ENCODE measurements at regions not wholly inside any gene's neighbourhood (a gene's known extent, or its start where the extent isn't known, plus 50 kb on each side); places are given as distances from the start of the nearest gene placed in this dataset.

GRCh38 chr18:39186008-39186407 is 1620.4 kb upstream of the CELF4 start:
- Histone ChIP-seq H3K79me2 (ENCODE audit: insufficient read depth, low read length) (no peaks in the 10 kb centered on the region), H3K9me2 (replicated peaks; ENCODE audit: insufficient read depth, low read length) (peaks cover 4% of the 10 kb centered on the region; the same call in 1 of the 2 replicates), H3K4me2 (ENCODE audit: low read depth, low read length, poor library complexity, severe bottlenecking) (no peak overlapping the region), H3K9ac (ENCODE audit: low read length) (no peak overlapping the region), H3K36me3 (ENCODE audit: low read length) (no peaks in the 10 kb centered on the region), H3K27ac (ENCODE audit: low read depth, low read length) (no peak overlapping the region), H3K9me3 (ENCODE audit: insufficient read depth, low read length) (0 out of 2 replicates have a peak, but pooled peaks cover 4% of the 10 kb centered on the region), H4K20me1 (ENCODE audit: low read depth, low read length) (no peaks in the 10 kb centered on the region), H2AFZ (ENCODE audit: low read depth, low read length, severe bottlenecking) (no peak overlapping the region), H3K27me3 (ENCODE audit: low read length) (no peaks in the 10 kb centered on the region), H3F3A (ENCODE audit: insufficient read depth) (no peaks in the 10 kb centered on the region), H3K4me3 (ENCODE audit: insufficient read depth, low read length, poor library complexity, severe bottlenecking) (no peak overlapping the region)
- no peak for TF ChIP-seq EZH2phosphoT487 (conservative IDR thresholded peaks at IDR 0.05; ENCODE audit: low read length)
- no peak for TF ChIP-seq CTCF (IDR thresholded peaks at IDR 0.05; ENCODE audit: insufficient read depth, low read length, poor library complexity, severe bottlenecking)

- TF ChIP-seq EZH2phosphoT487 (conservative IDR thresholded peaks at IDR 0.05; ENCODE audit: low read length) (no peak), CTCF (IDR thresholded peaks at IDR 0.05; ENCODE audit: insufficient read depth, low read length, poor library complexity, severe bottlenecking) (no peak)
- Histone ChIP-seq H3K9ac (ENCODE audit: low read length) (no peak overlapping the region), H3K9me3 (ENCODE audit: insufficient read depth, low read length) (peaks cover 4% of the 10 kb centered on the region; the same call in 1 of the 2 replicates), H3K36me3 (ENCODE audit: low read length) (no peaks in the 10 kb centered on the region), H3K79me2 (ENCODE audit: insufficient read depth, low read length) (no peaks in the 10 kb centered on the region), H4K20me1 (ENCODE audit: low read depth, low read length) (no peaks in the 10 kb centered on the region), H3K27me3 (ENCODE audit: low read length) (no peaks in the 10 kb centered on the region), H2AFZ (ENCODE audit: low read depth, low read length, severe bottlenecking) (no peak overlapping the region), H3K9me2 (replicated peaks; ENCODE audit: insufficient read depth, low read length) (peaks cover 4% of the 10 kb centered on the region; the same call in 1 of the 2 replicates), H3F3A (ENCODE audit: insufficient read depth) (no peaks in the 10 kb centered on the region), H3K4me2 (ENCODE audit: low read depth, low read length, poor library complexity, severe bottlenecking) (no peak overlapping the region), H3K4me3 (ENCODE audit: insufficient read depth, low read length, poor library complexity, severe bottlenecking) (no peak overlapping the region), H3K27ac (ENCODE audit: low read depth, low read length) (no peak overlapping the region)
These were observed 1618.6 kb upstream of the CELF4 start for GRCh38 chr18:39184176-39184575.

- Histone ChIP-seq H3K36me3 (ENCODE audit: low read length) (no peaks in the 10 kb centered on the region), H3F3A (ENCODE audit: insufficient read depth) (no peaks in the 10 kb centered on the region), H3K4me3 (ENCODE audit: insufficient read depth, low read length, poor library complexity, severe bottlenecking) (no peak overlapping the region), H3K79me2 (ENCODE audit: insufficient read depth, low read length) (no peaks in the 10 kb centered on the region), H3K9ac (ENCODE audit: low read length) (no peak overlapping the region), H2AFZ (ENCODE audit: low read depth, low read length, severe bottlenecking) (no peak overlapping the region), H3K9me3 (ENCODE audit: insufficient read depth, low read length) (no peaks in the 10 kb centered on the region; the same call in 1 of the 2 replicates), H4K20me1 (ENCODE audit: low read depth, low read length) (no peaks in the 10 kb centered on the region), H3K27ac (ENCODE audit: low read depth, low read length) (no peak overlapping the region), H3K4me2 (ENCODE audit: low read depth, low read length, poor library complexity, severe bottlenecking) (no peak overlapping the region), H3K9me2 (replicated peaks; ENCODE audit: insufficient read depth, low read length) (no peaks in the 10 kb centered on the region), H3K27me3 (ENCODE audit: low read length) (no peaks in the 10 kb centered on the region)
- no peak for TF ChIP-seq CTCF (IDR thresholded peaks at IDR 0.05; ENCODE audit: insufficient read depth, low read length, poor library complexity, severe bottlenecking)
- no peak for TF ChIP-seq EZH2phosphoT487 (conservative IDR thresholded peaks at IDR 0.05; ENCODE audit: low read length)
These were observed 1612.6 kb upstream of the CELF4 start for GRCh38 chr18:39178166-39178565.

All from SU-DHL-6 (cell line).